A673 (cell line): ENCODE measurements at regions not wholly inside any gene's neighbourhood (a gene's known extent, or its start where the extent isn't known, plus 50 kb on each side); places are given as distances from the start of the nearest gene placed in this dataset.

ENCODE experiments used
- BruUV-seq: library from RNA; stranded (reverse); fragments of 400-500 nt; replicated peaks from 2 replicates; lab custom pipeline; 2021; lab: Mats Ljungman, UMichigan
- CTCF ChIA-PET: fragments of 300-600 bp; sonication (Branson Sonifier 250); formaldehyde crosslinking; loops from one replicate; lab custom pipeline; 2022; ENCODE audit warnings: antibody characterized with exemption; lab: Charles Lee
- POLR2A ChIA-PET: fragments of 300-600 bp; sonication (Branson Sonifier 250); formaldehyde crosslinking; loops from one replicate; lab custom pipeline; 2022; ENCODE audit warnings: antibody characterized with exemption; ENCODE audit not compliant: low non-redundant PET; lab: Charles Lee
- DNase-seq: peaks from one replicate; pipeline ENCODE4 v3.0.0-alpha.2; 2015; ENCODE audit warnings: low spot score
- H3K27ac ChIP-seq: fragments of 200-600 bp; sonication (generic); 2 replicates; pipeline ENCODE4 v1.5.1; 2016; ENCODE audit warnings: mixed run types, low read depth, mild to moderate bottlenecking, mixed read lengths, antibody characterized with exemption, low read length; ENCODE audit not compliant: poor library complexity, severe bottlenecking
- H3K27me3 ChIP-seq: fragments of 200-600 bp; sonication (generic); replicated peaks from 2 replicates; pipeline ENCODE4 v1.6.1; 2017; ENCODE audit warnings: mixed run types, low read depth, mild to moderate bottlenecking, mixed read lengths, antibody characterized with exemption, low read length; ENCODE audit not compliant: insufficient read depth, poor library complexity
- H3K36me3 ChIP-seq: fragments of 200-600 bp; sonication (generic); 2 replicates; pipeline ENCODE4 v1.6.1; 2016; ENCODE audit warnings: mixed run types, mild to moderate bottlenecking, mixed read lengths, antibody characterized with exemption, low read length; ENCODE audit not compliant: insufficient read depth, poor library complexity, severe bottlenecking
- H3K4me1 ChIP-seq: fragments of 200-600 bp; sonication (generic); 2 replicates; pipeline ENCODE4 v1.6.1; 2017; ENCODE audit warnings: mixed run types, mild to moderate bottlenecking, mixed read lengths, antibody characterized with exemption, low read length; ENCODE audit not compliant: insufficient read depth, poor library complexity, severe bottlenecking
- H3K4me3 ChIP-seq: fragments of 200-600 bp; sonication (generic); 2 replicates; pipeline ENCODE4 v1.5.1; 2016; ENCODE audit warnings: low read depth, mixed run types, mild to moderate bottlenecking, mixed read lengths, low read length; ENCODE audit not compliant: poor library complexity, severe bottlenecking
- H3K9me3 ChIP-seq: fragments of 200-600 bp; sonication (generic); 2 replicates; pipeline ENCODE4 v1.6.1; 2016; ENCODE audit warnings: mixed run types, low read depth, mild to moderate bottlenecking, mixed read lengths, antibody characterized with exemption, low read length; ENCODE audit not compliant: poor library complexity, severe bottlenecking
- EZH2 ChIP-seq: fragments of 200-600 bp; sonication (generic); IDR thresholded peaks from 2 replicates; pipeline ENCODE4 v1.6.1; 2017; ENCODE audit warnings: borderline replicate concordance, low read depth, mild to moderate bottlenecking, mixed read lengths, antibody characterized with exemption, low read length; ENCODE audit not compliant: poor library complexity, severe bottlenecking
- intact Hi-C: fragments of 100-400 bp; cut with micrococcal nuclease; formaldehyde crosslinking; loops from one replicate; pipeline ENCODE4 v1.10.0; 2022; ENCODE audit not compliant: unreplicated experiment
- TF ChIP-seq, protein P1 (sequence below): fragments of 300-800, 200-600 bp; sonication (generic); conservative IDR thresholded peaks from 2 replicates; pipeline ENCODE4 v1.5.1; 2017; ENCODE audit warnings: low read depth, mild to moderate bottlenecking, antibody characterized with exemption, low read length, moderate library complexity, mixed read lengths

DNA sequence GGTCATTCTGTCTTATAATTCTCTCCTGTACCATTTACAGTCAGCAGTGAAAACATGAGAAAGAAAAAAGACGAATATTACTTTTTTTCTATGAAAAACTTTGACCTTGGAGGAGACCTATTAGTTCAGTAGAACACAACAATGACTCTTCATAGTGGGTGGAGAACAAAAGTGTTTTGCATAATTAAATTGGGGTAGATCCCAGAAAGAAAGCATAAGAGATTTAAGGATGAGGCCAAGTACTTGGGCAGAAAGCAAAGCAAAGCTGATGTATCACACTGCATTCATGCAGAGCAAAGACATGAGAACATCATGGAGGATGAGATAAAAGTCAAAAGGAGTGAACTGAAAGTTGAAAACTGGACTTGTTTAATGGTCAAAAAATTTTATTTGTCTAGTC lies 1273.4 kb downstream of the ROBO2 start:
- DNase-seq, result no peak
- Histone ChIP-seq H3K4me3 (no peak overlapping the region), H3K9me3 (no peaks in the 10 kb centered on the region), H3K36me3 (no peaks in the 10 kb centered on the region), H3K27ac (no peak overlapping the region), H3K27me3 (no peaks in the 10 kb centered on the region), H3K4me1 (no peaks in the 10 kb centered on the region)
- ChIA-PET POLR2A (no interaction called here), CTCF (no interaction called here)
- no TSS peak for BruUV-seq
- TF ChIP-seq EZH2, result no peak
- TF ChIP-seq, protein P1, sequence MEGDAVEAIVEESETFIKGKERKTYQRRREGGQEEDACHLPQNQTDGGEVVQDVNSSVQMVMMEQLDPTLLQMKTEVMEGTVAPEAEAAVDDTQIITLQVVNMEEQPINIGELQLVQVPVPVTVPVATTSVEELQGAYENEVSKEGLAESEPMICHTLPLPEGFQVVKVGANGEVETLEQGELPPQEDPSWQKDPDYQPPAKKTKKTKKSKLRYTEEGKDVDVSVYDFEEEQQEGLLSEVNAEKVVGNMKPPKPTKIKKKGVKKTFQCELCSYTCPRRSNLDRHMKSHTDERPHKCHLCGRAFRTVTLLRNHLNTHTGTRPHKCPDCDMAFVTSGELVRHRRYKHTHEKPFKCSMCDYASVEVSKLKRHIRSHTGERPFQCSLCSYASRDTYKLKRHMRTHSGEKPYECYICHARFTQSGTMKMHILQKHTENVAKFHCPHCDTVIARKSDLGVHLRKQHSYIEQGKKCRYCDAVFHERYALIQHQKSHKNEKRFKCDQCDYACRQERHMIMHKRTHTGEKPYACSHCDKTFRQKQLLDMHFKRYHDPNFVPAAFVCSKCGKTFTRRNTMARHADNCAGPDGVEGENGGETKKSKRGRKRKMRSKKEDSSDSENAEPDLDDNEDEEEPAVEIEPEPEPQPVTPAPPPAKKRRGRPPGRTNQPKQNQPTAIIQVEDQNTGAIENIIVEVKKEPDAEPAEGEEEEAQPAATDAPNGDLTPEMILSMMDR, result no peak
- intact Hi-C loops, result no loop called here

DNA sequence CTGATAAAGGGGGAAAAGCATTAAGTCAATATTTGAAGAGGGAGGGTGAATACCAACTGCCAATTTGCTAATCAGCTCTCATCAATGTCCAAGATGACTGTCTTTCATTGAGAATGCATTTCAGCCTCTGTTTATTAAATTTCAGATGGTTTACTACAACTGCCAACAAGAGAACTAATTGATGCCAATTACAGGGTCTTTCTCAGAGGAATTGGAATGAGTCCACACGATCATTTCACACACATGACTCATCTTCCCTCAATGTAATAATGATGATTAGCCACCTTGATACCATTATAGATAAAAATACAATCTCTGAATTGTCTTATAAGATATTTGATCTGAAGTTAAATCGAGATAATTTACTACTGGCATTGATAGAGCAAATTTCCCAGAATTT lies 1274.4 kb downstream of the ROBO2 start:
- BruUV-seq, result no TSS peak
- H3K27ac ChIP-seq, result no peak overlapping the region
- no peaks in the 10 kb centered on the region for H3K9me3 ChIP-seq
- ChIA-PET CTCF (no interaction called here), POLR2A (no interaction called here)
- no peaks in the 10 kb centered on the region for H3K4me1 ChIP-seq
- H3K27me3 ChIP-seq, result no peaks in the 10 kb centered on the region
- TF ChIP-seq, protein P1, result no peak
- TF ChIP-seq EZH2, result no peak
- intact Hi-C loops, result no loop called here
- no peak for DNase-seq
- no peak overlapping the region for H3K4me3 ChIP-seq
- no peaks in the 10 kb centered on the region for H3K36me3 ChIP-seq

DNA sequence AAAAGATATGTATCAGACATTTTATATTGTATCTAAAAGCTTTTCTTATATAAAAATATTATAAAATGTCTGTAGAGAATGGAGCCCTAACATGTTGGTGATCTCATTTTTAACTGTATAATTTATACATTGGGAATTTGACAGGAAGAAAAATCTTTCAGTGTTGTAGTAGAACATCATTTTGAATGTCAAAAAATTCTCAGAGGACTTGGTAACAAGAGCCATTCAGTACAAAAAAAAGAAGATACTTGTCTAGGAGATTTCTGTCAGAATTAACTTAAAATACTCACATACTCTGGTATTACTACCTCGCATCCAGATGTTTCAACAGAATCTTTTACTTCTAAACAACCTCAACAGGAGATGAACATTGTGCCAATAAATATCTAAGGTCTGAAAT lies 1277.9 kb downstream of the ROBO2 start:
- no peak for DNase-seq
- ChIA-PET CTCF (no interaction called here), POLR2A (no interaction called here)
- no peak overlapping the region for H3K27ac ChIP-seq
- no peaks in the 10 kb centered on the region for H3K4me1 ChIP-seq
- intact Hi-C loops, result no loop called here
- H3K4me3 ChIP-seq, result no peak overlapping the region
- no peaks in the 10 kb centered on the region for H3K36me3 ChIP-seq
- no peaks in the 10 kb centered on the region for H3K9me3 ChIP-seq
- BruUV-seq, result no TSS peak
- no peak for TF ChIP-seq EZH2
- TF ChIP-seq, protein P1, result no peak
- no peaks in the 10 kb centered on the region for H3K27me3 ChIP-seq
